ENCODE measurements at regions not wholly inside any gene's neighbourhood (a gene's known extent, or its start where the extent isn't known, plus 50 kb on each side); places are given as distances from the start of the nearest gene placed in this dataset.

DNA sequence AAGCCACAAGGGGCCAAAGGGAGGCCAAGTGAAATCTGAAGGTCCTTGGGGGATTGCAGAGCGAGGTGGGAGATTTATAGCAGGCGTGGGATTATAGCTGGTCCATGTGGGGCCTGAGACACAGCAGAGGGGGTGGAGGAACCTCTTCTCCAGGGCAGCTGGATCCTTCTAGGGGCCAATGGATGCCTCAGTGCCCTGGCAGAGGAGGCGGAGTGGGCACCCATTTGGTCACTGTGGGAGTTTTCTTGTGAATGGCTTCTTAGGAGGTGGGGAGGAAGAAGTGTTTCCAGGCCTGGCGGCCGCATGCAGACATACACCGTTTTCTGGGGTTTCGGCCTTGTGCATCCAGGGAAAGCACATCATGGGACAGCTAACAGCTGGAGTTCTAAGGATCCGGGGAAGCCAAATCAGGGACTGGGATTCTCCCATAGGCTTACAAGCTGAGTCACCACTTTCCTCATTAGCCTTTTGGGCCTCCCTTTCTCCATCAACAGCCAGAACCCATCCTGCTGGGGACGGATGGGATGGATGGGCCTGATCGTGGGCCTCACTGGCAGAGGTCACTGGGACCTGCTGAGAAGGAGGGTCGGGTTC, 76.5 kb downstream of the RHOU start:
- DNase-seq (ENCODE audit: extremely low read depth, low read depth) = no peak
- no peak overlapping the region for H3K4me3 ChIP-seq (replicated peaks; ENCODE audit: low read depth, low read length)
- TF ChIP-seq, protein P1, sequence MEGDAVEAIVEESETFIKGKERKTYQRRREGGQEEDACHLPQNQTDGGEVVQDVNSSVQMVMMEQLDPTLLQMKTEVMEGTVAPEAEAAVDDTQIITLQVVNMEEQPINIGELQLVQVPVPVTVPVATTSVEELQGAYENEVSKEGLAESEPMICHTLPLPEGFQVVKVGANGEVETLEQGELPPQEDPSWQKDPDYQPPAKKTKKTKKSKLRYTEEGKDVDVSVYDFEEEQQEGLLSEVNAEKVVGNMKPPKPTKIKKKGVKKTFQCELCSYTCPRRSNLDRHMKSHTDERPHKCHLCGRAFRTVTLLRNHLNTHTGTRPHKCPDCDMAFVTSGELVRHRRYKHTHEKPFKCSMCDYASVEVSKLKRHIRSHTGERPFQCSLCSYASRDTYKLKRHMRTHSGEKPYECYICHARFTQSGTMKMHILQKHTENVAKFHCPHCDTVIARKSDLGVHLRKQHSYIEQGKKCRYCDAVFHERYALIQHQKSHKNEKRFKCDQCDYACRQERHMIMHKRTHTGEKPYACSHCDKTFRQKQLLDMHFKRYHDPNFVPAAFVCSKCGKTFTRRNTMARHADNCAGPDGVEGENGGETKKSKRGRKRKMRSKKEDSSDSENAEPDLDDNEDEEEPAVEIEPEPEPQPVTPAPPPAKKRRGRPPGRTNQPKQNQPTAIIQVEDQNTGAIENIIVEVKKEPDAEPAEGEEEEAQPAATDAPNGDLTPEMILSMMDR (IDR thresholded peaks at IDR 0.05; ENCODE audit: low read depth, low read length, missing control alignments) = no peak

- TF ChIP-seq, protein P1 (IDR thresholded peaks at IDR 0.05; ENCODE audit: low read depth, low read length, missing control alignments) = no peak
- DNase-seq (ENCODE audit: extremely low read depth, low read depth) = no peak
- no peak overlapping the region for H3K4me3 ChIP-seq (replicated peaks; ENCODE audit: low read depth, low read length)
Measured at GRCh38 chr1:228812961-228813360, 77.7 kb downstream of the RHOU start.

DNA sequence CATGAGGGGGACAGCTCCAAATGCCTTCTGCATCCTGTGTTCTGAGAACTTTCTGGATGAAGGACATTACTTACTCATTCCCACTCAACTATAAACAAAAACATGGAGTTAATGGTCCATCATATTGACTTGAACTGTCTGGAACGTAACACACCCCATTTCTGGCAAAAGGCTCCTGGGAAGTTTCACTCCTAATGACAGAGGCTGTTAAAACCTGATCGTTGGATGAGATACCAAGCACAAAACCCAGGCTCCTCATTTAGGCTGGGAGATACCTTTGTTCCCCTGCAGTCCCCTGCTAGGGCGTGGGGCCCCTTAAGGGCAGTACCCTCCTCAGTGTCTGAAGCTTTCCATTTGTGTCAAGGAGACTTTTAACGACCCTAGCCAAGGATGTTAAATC, 78.9 kb downstream of the RHOU start:
- TF ChIP-seq, protein P1 (IDR thresholded peaks at IDR 0.05; ENCODE audit: low read depth, low read length, missing control alignments) = no peak
- DNase-seq (ENCODE audit: extremely low read depth, low read depth) = no peak
- no peak overlapping the region for H3K4me3 ChIP-seq (replicated peaks; ENCODE audit: low read depth, low read length)

DNA sequence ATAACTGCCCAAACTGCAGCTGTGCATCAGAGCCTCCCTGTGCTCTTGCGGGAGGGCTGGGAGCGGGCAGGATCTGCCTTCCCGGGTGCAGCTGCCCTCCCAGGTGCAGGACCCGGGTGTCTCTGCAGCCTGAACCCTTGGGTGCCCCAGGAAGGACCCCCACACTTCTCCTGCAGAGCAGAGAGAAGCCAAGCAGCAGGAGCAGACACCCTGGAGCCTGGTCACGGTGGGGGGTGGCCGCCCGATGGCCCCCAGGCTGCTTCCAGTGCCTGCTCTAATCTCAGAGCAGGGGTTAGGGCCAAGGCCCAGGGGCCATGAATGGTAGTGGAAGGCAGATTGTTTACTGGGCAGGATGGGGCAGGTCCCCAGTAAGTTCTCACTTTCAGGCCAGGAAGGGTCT, 83.0 kb downstream of the RHOU start:
- TF ChIP-seq, protein P1 (IDR thresholded peaks at IDR 0.05; ENCODE audit: low read depth, low read length, missing control alignments) = no peak
- H3K4me3 ChIP-seq (replicated peaks; ENCODE audit: low read depth, low read length) = no peak overlapping the region

DNA sequence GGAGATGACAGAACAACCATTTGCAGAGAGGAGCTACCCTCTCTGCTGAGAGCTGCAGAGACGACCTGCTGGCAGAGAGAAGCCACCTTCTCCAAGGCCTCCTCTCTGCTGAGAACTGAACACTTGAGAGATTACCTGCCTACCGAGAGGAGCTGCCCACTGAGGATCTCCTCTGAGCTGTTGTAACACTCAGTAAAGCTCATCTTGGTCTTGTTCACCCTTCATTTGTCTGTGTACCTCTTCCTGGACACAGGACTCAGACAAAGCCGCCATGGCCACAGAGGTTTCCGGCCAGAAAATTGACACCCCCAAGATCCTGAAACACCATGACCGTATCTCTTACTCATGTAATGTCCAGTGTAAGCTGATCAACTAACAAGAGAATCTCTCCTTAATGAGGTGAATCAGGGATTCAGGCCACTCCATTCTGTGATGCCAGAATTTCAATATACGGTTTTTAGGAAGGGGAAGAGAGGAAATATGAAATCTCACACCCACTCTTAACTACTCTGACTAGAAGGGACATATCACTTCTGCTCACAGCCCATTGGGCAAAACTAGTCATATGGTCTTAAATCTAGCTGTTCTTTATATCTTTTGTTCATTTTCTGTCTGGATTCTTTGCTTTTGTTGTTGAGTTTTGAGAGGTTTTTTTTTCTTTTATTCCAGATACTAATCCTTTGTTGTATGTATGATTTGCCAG, 83.8 kb downstream of the RHOU start:
- TF ChIP-seq, protein P1 (IDR thresholded peaks at IDR 0.05; ENCODE audit: low read depth, low read length, missing control alignments) = no peak
- DNase-seq (ENCODE audit: extremely low read depth, low read depth) = no peak
- no peak overlapping the region for H3K4me3 ChIP-seq (replicated peaks; ENCODE audit: low read depth, low read length)

More for the DNA sequence above, 83.0 kb downstream of the RHOU start:
- no peak for DNase-seq (ENCODE audit: extremely low read depth, low read depth)

DNA sequence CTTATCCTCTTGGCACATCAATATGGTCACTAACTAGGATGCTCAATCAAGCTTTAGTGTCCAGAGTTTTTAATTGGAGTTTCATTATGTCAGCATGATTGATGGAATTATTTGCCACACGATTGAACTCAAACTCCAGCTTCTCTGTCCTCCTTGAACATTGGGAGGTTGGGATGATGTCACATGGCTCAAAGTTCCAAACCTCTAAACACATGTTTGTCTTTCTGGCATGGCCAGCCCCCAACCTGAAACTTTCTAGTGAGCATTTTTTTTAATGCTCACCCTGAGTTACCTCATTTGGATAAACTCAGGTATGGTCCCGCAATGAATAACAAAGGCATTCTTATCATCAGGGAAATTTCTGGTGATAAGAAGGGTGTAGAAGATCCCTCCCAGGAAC, 86.0 kb downstream of the RHOU start:
- TF ChIP-seq, protein P1 (IDR thresholded peaks at IDR 0.05; ENCODE audit: low read depth, low read length, missing control alignments) = no peak
- H3K4me3 ChIP-seq (replicated peaks; ENCODE audit: low read depth, low read length) = no peak overlapping the region
- no peak for DNase-seq (ENCODE audit: extremely low read depth, low read depth)

All from HFF-Myc (cell line).